Panc1 (cell line): ENCODE measurements at regions not wholly inside any gene's neighbourhood (a gene's known extent, or its start where the extent isn't known, plus 50 kb on each side); places are given as distances from the start of the nearest gene placed in this dataset.

Source experiments
- POLR2AphosphoS5 ChIP-seq: IDR thresholded peaks from 2 replicates; pipeline ENCODE4 v1.6.1; 2012; ENCODE audit warnings: mild to moderate bottlenecking, low read depth, low read length, moderate library complexity
- SIN3A ChIP-seq: IDR thresholded peaks from 2 replicates; pipeline ENCODE4 v1.6.1; 2012; ENCODE audit warnings: low read depth, mild to moderate bottlenecking, low read length, moderate library complexity, borderline replicate concordance; ENCODE audit not compliant: insufficient read depth
- TF ChIP-seq, protein P1 (sequence below): fragments of 450-650 bp; IDR thresholded peaks from 2 replicates; pipeline ENCODE4 v1.5.1; 2017; ENCODE audit warnings: mild to moderate bottlenecking
- TF ChIP-seq, protein P2 (sequence below), 2 experiments: IDR thresholded peaks; 2 replicates each; pipeline ENCODE4 v1.6.1; 2011 to 2012; ENCODE audit warnings: low read depth in 2 of 2, control low read depth in 1 of 2, low read length in 1 of 2, mild to moderate bottlenecking in 1 of 2, moderate library complexity in 1 of 2; ENCODE audit not compliant: insufficient read depth in 1 of 2

DNA sequence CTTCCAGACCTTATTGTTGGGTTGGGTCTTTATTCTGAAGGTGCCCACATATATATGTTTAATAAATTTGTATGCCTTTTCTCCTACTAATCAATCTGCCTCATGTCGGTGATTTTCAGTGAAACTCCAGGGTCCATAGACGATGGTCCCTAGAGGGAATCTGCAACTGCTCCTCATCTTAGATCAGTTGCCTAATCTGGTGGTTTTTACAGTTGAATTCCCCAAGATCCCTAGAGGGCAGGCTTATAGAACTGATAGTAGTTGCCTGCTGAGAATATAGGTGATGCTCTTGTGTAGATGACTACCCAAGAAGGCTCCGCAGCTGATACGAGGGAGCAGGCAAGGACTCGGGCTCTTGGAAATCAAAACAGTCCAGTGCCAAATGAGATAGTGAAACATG lies 619.2 kb upstream of the C16orf82 start:
- TF ChIP-seq, protein P1, sequence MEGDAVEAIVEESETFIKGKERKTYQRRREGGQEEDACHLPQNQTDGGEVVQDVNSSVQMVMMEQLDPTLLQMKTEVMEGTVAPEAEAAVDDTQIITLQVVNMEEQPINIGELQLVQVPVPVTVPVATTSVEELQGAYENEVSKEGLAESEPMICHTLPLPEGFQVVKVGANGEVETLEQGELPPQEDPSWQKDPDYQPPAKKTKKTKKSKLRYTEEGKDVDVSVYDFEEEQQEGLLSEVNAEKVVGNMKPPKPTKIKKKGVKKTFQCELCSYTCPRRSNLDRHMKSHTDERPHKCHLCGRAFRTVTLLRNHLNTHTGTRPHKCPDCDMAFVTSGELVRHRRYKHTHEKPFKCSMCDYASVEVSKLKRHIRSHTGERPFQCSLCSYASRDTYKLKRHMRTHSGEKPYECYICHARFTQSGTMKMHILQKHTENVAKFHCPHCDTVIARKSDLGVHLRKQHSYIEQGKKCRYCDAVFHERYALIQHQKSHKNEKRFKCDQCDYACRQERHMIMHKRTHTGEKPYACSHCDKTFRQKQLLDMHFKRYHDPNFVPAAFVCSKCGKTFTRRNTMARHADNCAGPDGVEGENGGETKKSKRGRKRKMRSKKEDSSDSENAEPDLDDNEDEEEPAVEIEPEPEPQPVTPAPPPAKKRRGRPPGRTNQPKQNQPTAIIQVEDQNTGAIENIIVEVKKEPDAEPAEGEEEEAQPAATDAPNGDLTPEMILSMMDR = no peak
- TF ChIP-seq POLR2AphosphoS5 = no peak
- TF ChIP-seq, protein P2, sequence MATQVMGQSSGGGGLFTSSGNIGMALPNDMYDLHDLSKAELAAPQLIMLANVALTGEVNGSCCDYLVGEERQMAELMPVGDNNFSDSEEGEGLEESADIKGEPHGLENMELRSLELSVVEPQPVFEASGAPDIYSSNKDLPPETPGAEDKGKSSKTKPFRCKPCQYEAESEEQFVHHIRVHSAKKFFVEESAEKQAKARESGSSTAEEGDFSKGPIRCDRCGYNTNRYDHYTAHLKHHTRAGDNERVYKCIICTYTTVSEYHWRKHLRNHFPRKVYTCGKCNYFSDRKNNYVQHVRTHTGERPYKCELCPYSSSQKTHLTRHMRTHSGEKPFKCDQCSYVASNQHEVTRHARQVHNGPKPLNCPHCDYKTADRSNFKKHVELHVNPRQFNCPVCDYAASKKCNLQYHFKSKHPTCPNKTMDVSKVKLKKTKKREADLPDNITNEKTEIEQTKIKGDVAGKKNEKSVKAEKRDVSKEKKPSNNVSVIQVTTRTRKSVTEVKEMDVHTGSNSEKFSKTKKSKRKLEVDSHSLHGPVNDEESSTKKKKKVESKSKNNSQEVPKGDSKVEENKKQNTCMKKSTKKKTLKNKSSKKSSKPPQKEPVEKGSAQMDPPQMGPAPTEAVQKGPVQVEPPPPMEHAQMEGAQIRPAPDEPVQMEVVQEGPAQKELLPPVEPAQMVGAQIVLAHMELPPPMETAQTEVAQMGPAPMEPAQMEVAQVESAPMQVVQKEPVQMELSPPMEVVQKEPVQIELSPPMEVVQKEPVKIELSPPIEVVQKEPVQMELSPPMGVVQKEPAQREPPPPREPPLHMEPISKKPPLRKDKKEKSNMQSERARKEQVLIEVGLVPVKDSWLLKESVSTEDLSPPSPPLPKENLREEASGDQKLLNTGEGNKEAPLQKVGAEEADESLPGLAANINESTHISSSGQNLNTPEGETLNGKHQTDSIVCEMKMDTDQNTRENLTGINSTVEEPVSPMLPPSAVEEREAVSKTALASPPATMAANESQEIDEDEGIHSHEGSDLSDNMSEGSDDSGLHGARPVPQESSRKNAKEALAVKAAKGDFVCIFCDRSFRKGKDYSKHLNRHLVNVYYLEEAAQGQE (IDR thresholded peaks at IDR 0.05; ENCODE audit: insufficient read depth in 1 of 2, low read depth in 2 of 2, low read length in 1 of 2) = no peak
- TF ChIP-seq SIN3A = no peak
